Transverse colon (tissue), 4 donors: ENCODE measurements at regions not wholly inside any gene's neighbourhood (a gene's known extent, or its start where the extent isn't known, plus 50 kb on each side); places are given as distances from the start of the nearest gene placed in this dataset.

Experiments
- CTCF ChIP-seq, 5 experiments: fragments of 200-600 bp in 3 of 5; fragments of 450-650 bp in 2 of 5; sonication (generic) in 3 of 5; IDR thresholded peaks; 1 replicate in 2 of 5; 2 replicates in 3 of 5; pipeline ENCODE4 v1.5.1; 2016 to 2017; ENCODE audit warnings: antibody characterized with exemption in 5 of 5, inconsistent platforms in 3 of 5, mild to moderate bottlenecking in 2 of 5, moderate library complexity in 1 of 5
- EP300 ChIP-seq: sonication (generic); formaldehyde crosslinking; IDR thresholded peaks from one replicate; pipeline ENCODE4 v1.6.1; 2017; ENCODE audit warnings: antibody characterized with exemption, low read depth
- POLR2A ChIP-seq: fragments of 450-650 bp; IDR thresholded peaks from one replicate; pipeline ENCODE4 v1.6.1; 2016; ENCODE audit warnings: antibody characterized with exemption, mild to moderate bottlenecking, moderate library complexity
- POLR2AphosphoS5 ChIP-seq, 3 donors: sonication (generic); formaldehyde crosslinking; IDR thresholded peaks; one replicate each; pipeline ENCODE4 v1.6.1; 2016; ENCODE audit warnings: antibody characterized with exemption in 3 of 3

GRCh38 chr12:33277376-33277775 lies 162.2 kb downstream of the SYT10 start:
- TF ChIP-seq EP300 (no peak), CTCF (IDR thresholded peaks at IDR 0.05) (no peak), POLR2AphosphoS5 (IDR thresholded peaks at IDR 0.05) (no peak), POLR2A (no peak)
